ENCODE measurements at regions not wholly inside any gene's neighbourhood (a gene's known extent, or its start where the extent isn't known, plus 50 kb on each side); places are given as distances from the start of the nearest gene placed in this dataset.
"Not testable (repeated sequence)": the region's sequence is repeated elsewhere in the genome, so short reads cannot be mapped to it uniquely, and the experiment has no call there.

DNA sequence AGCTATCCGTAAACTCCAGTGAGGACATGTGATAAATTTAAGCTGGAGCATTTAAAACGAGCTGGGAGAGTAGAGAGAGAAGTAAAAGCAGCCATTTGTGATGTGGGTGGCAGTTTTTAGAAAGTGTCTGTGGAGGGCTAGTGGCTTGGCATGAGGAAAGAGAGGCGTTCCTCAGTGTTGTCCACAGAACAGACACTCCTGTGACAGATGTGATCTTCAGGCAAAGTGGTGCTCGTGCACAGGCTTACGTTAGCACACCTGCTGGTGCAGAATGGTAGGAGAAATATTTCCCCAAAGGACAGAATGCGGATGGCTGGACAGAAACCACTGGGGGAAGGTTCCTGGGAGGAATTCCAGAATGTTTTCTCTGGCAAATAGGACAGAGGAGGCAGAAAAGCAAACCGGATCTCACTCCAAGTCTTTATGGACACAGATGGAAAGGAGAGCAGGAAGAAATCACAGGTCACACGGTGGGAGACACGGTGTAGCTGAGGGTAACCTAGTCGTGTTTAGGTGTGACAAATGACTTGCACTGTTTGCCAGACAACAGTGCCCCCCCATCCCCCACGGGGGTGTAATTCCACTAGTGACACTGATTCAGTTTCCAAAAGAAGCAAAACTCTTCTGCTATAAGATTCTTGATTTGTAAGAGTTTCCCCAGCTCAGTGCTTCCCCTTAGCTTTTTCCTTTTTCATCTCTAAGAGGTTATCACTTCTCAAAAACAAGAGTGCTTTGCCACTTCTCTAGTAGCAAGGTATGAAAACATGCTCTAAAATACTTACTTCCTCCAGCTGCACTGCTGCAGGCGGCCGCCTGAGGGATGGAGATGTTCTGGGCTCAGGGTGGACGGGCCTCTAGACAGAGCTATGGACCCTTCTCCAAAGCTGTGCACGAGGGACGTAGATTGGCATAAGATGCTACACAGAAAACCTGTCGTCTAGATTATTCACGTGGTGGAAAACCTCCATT, 293.2 kb downstream of the QKI start:
- no peak for DNase-seq

GRCh38 chr6:163706500-163707087, 292.1 kb downstream of the QKI start:
- DNase-seq = no peak

DNA sequence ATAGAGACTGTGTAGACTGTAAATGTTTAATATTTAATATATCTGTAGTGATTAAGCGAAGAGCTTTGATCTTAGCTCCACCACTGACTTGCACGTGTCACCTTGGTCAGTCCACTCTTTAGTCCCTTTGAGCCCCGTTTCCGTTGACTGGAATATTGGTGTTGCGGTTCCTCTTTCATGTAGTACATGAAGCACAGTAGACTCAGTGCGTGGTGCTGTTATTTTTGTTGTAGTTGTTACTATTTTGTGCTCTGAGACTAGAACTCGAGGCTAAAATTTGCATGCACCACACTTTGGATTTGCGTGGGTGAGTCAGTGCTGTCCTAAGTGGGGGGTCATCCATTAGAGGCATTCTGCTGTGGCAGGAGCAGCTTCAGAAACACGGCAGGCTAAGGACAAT, 291.4 kb downstream of the QKI start:
- DNase-seq = no peak

- no peak for DNase-seq
Observed at GRCh38 chr6:163702736-163703135, 288.2 kb downstream of the QKI start.

DNA sequence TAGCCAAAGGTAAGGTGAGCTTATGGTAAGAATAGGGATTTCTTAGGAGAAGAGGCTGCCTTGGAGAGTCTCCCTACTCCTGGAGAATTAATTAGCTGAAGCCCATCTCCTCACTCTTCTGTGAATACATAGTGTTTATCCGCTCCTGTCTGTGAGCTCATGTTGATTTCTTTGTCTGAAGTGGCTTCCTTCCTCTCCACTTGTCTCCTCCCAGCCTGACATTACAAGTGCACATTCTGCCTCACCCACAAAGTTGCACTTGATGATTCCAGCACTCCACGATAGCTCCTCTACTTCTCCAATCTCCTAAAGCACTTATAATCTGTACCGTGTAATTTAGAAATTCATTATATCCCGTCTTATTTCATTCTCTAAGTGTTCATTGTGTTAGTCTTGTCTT, 287.2 kb downstream of the QKI start:
- DNase-seq = no peak

DNA sequence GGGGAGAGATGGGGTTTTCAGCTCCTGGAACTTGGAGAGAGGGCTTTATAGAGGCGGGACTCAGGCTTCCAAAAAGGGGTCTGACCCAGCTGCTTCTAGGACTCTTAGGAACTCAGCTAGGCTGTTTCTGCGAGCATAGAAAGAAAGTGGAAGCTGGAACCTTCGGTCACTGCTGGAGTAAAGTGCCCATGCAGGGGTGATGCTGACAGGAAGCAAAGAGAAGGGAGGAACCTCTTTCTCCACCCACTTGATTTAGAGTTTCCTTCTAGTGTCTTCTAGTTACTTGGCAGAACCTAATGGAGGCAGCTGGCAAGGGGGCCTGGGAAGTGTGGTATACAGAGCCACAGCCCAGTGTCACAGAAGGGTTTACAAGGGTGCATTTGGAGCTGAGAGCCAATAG, 283.6 kb downstream of the QKI start:
- DNase-seq = no peak

- not testable (repeated sequence) for DNase-seq
Observed at GRCh38 chr6:163696311-163696710, 281.8 kb downstream of the QKI start.

- DNase-seq = no peak
Observed at GRCh38 chr6:163695414-163695864, 280.9 kb downstream of the QKI start.

DNA sequence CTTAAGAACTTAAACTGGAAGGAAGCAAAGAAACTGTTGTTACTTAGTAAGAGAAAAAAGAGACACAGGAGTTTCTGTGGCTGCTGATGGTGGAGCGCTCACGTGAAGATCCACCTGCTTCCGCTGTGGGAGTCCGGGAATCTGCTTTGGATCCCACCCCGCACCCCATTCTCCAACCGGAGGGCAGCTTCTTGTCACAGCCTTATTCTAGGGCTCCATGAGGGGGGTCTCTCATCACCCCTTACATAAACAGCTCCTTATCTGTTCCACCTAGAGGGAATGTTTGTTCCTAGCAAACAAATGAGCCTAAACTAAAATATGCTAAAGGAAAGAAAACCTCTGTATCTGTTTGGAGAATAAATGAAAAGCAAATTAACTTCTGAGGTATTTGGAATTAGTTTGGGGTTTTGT, 280.5 kb downstream of the QKI start:
- no peak for DNase-seq

GRCh38 chr6:163694072-163694471, 279.6 kb downstream of the QKI start:
- DNase-seq = no peak

- no peak for DNase-seq
Observed at GRCh38 chr6:163691049-163691448, 276.5 kb downstream of the QKI start.

DNA sequence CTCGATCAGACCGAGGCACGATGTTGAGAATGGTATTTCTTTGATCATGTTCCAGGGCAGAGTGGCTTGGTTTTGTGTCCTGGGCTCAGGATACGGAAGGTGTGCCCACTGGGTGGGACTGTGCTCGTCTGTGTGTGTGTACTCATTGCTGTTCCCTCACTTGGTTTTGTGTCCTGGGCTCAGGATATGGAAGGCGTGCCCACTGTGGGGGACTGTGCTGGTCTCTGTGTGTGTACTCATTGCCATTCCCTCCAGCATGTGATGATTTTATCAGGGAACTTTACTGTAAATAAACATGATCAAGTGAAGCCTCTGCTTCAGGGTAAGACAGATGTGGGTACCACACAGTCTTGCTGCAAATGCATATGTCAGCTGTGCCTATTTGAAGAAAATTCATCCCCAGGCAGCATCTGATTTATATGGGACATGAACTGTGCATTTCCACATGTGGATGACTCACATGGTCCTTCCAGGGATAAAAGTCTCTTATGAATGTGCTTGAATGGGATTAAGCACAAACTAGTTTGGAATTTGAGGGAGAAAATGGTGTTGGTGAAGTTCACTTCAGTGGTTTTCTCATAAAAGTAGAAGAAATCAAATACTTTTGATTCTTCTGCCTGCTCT, 274.3 kb downstream of the QKI start:
- DNase-seq = peak; percentile 67

DNA sequence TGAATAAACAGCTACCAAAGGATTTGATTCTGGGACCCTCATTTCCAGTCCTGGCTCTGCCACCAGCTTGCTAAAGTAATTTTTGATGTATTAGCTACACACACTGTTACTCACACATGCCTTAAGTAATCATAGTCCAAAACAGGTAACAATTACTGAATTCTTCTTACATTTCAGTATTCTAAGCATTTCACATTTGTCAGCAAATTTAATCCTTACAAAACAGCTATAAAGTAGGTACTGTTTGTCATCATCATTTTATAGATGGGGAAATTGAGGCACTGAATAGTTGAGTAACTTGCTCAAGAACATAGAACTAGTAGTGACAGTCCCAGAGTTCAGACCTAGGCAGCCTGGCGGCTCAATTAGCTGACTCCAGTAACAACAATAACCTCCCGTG, 272.6 kb downstream of the QKI start:
- DNase-seq = no peak

- DNase-seq = no peak
Observed at GRCh38 chr6:163686301-163686700, 271.8 kb downstream of the QKI start.

- no peak for DNase-seq
Observed at GRCh38 chr6:163683105-163683622, 268.6 kb downstream of the QKI start.

- peak; percentile 16 for DNase-seq
Observed at GRCh38 chr6:163679753-163680152, 265.2 kb downstream of the QKI start.

DNA sequence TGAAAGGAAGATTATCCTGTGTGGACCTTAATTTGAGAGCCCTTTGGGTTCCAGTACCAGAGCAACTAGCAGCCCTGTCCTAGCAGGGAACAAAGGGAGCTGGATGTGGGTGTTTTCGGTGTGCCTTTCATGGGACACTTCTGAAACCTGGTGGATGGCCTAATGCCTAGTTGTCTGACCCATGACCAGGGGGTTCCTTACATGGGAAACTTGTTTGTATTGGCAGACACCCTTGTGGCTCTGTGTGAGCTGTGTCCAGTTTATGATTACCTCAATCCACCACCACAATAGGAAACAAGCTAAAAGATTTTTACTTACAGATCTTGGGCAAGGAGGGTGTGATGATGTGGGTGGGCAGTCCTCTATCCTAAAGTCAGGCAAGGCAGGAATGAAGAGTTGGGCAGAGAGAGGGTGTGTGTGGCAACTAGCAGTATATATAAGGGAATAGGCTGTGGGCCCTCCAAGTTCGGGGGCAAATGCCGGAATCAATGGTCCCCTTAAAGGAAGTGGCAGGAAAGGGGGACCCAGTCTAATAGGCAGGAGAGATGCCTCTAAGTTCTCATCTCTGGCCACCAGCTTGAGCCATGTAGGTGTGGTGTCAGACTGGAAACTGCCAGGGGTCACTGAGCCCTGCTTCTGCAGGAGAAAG, 264.6 kb downstream of the QKI start:
- no peak for DNase-seq

DNA sequence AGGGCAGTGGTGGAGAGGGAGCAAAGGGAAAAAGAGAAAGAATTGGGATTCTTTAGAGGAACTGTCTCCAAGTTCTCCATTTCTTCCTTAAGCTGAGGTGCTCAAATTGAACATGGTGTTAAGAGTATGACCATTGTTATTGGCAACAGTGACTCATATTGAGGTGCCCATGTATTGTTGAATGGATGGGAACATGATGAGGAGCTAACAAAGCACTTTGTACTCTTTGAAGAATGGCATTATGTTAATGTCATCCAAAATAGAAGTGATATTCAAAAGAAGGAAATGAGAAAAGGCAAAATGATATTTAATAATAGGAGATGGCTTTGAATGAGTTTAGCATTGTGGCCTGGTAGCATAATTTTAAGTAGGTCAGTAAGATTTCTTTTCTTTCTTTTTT, 261.1 kb downstream of the QKI start:
- no peak for DNase-seq

- no peak for DNase-seq
Observed at GRCh38 chr6:163672710-163673109, 258.2 kb downstream of the QKI start.

DNA sequence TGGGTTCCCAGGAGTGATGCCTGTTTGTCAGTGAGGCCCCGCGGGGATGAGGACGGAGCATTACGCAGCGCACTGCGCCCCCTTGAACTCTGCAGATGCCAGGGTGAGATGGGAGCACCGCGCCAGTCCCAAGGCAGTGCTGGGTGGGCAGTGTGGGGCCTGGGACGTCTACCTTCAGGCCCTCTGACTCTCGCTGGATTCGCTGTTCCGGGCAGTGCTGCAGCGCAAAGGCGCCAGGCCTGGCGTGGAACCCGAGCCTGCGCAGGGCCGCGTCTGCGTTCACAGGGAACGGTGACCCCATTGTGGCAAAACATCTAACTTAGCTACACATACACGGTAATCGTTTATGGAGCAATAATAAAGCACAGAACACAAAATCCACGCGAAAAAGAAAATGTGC, 257.3 kb downstream of the QKI start:
- no peak for DNase-seq

DNA sequence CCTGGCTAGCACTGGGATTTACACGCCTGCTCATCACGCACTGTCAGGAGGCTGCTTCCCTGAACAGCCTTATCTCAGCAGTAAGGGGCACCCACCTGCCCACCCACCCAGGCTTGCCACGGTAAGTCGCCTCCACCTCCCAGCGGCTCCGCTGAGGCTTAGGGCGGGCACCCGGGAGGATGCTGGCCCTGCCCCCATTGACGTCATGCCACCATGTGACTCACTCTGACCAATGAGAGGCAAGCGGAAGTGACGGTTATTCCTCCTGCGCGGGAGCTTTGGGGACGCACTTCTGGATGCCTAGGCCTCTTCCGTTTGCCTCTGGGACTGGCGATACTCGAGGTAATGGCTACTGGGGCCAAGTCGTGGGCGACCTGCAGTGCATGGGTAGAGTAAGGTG, 256.8 kb downstream of the QKI start:
- DNase-seq = no peak

GRCh38 chr6:163670336-163670735, 255.8 kb downstream of the QKI start:
- DNase-seq = no peak

DNA sequence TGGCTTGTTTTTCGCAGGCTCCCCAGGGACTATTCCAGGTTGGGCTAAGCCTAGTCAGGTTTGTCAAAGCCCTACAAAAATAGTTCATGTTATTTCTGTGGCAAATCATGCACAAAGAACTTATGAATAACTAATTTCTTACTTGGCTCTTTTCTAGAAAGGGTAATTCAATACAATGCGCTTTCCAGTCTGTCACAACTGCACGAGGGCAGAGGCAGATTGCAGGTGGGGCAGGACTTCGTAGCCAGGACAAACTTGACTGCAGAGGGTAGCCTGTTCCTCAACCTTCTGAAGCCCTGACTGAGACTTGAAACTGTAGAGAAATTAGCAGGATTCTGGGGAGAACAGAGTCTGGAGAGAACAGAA, 253.5 kb downstream of the QKI start:
- DNase-seq = no peak

All from fibroblast of skin of right biceps (primary cell).